ENCODE measurements at regions not wholly inside any gene's neighbourhood (a gene's known extent, or its start where the extent isn't known, plus 50 kb on each side); places are given as distances from the start of the nearest gene placed in this dataset.

DNA sequence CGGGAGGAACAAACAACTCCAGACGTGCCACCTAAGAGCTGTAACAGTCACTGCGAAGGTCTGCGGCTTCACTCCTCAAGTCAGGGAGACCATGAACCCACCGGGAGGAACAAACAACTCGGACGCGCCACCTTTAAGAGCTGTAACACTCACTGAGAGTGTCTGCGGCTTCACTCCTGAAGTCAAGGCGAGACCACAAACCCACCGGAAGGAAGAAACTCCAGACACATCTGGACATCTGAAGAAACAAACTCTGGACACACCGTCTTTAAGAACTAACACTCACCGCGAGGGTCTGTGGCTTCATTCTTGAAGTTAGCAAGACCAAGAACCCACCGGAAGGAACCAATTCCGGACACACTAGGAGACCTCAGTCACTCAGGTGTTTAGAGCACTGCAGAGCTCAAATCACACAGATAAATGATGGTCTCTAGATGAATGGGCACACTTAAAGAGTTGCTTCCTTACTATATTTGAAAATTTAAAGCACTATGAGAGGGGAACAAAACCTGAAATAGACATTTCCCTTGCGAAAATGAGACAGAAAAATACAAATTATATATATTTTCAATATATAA, 587.7 kb upstream of the ADGRL4 start:
- Mint-ChIP-seq H3K36me3 (ENCODE audit: low read depth) (no peaks in the 10 kb centered on the region), H3K9me3 (peaks cover 11% of the 10 kb centered on the region), H3K27ac (no peak overlapping the region), H3K4me3 (ENCODE audit: low read depth) (no peak overlapping the region), H3K4me1 (ENCODE audit: low read depth) (no peaks in the 10 kb centered on the region), H3K27me3 (ENCODE audit: low read depth) (no peaks in the 10 kb centered on the region)
- intact Hi-C loops (cut with micrococcal nuclease), result no loop called here
- DNase-seq (ENCODE audit: low spot score), result no peak

DNA sequence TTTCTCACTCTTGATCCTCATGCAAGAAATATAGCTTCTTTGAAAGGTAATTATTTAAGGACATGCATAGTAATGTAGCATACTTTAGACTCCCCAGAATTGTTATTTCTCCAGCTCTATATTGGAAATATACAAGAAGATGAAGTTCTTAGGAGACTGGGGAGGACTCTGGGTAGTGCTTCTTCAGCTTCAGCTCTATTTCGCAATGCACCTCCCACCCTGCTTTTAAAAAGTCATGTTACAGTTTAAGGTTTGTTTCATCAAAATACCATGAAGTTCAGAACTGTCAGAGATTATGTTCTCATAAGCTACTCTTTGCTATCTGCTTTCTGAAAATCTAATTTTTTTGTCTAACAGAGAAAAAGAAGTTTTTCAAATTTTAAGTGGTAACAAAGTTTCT, 586.2 kb upstream of the ADGRL4 start:
- H3K27ac Mint-ChIP-seq, result no peak overlapping the region
- no peaks in the 10 kb centered on the region for H3K36me3 Mint-ChIP-seq (ENCODE audit: low read depth)
- intact Hi-C loops (cut with micrococcal nuclease), result no loop called here
- H3K27me3 Mint-ChIP-seq (ENCODE audit: low read depth), result no peaks in the 10 kb centered on the region
- H3K9me3 Mint-ChIP-seq, result peaks cover 7% of the 10 kb centered on the region
- H3K4me1 Mint-ChIP-seq (ENCODE audit: low read depth), result no peaks in the 10 kb centered on the region
- DNase-seq (ENCODE audit: low spot score), result no peak
- no peak overlapping the region for H3K4me3 Mint-ChIP-seq (ENCODE audit: low read depth)

DNA sequence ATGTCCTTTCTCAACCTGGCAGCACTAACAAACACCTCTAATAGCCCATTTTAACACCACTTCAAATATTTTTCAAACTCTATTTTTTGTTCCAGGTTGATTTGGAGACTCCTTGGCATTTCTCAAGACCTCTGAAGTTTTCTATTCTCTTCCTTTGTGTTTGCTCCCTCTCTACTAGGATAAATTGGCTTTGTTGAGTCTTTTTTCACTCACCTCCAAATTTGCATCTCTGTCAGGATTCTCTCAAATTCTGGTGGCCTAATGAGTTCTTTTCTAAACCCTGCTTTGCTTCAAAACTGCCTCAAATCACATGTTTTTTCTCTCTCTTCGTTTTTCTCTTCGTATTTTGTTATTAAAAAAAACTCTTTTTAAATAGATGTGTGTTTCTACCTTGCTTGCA, 582.2 kb upstream of the ADGRL4 start:
- intact Hi-C loops (cut with micrococcal nuclease), result no loop called here
- H3K9me3 Mint-ChIP-seq, result no peaks in the 10 kb centered on the region
- no peak overlapping the region for H3K4me3 Mint-ChIP-seq (ENCODE audit: low read depth)
- no peak for DNase-seq (ENCODE audit: low spot score)
- no peak overlapping the region for H3K27ac Mint-ChIP-seq
- H3K4me1 Mint-ChIP-seq (ENCODE audit: low read depth), result no peaks in the 10 kb centered on the region
- no peaks in the 10 kb centered on the region for H3K36me3 Mint-ChIP-seq (ENCODE audit: low read depth)
- H3K27me3 Mint-ChIP-seq (ENCODE audit: low read depth), result no peaks in the 10 kb centered on the region

DNA sequence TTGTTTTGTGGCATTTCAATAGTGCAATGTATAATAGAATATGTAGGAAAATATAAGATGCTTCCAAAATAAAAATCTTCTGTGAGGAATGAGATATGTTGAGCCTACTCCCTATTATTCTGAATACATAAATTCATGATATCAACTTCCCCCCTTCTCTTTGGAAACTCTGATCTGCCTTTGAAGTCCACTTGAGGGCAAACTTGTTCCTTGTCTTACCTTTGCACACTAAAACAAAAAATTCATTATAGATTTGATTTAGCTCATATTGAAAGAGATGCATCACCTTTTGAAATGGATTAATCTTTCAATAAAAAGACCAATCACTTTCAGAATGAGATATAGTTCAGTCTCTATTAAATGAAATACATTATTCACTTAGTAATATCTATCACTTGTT, 580.7 kb upstream of the ADGRL4 start:
- Mint-ChIP-seq H3K4me3 (ENCODE audit: low read depth) (no peak overlapping the region), H3K4me1 (ENCODE audit: low read depth) (no peaks in the 10 kb centered on the region), H3K27me3 (ENCODE audit: low read depth) (no peaks in the 10 kb centered on the region), H3K9me3 (peaks cover 5% of the 10 kb centered on the region), H3K27ac (no peak overlapping the region), H3K36me3 (ENCODE audit: low read depth) (no peaks in the 10 kb centered on the region)
- intact Hi-C loops (cut with micrococcal nuclease), result no loop called here
- DNase-seq (ENCODE audit: low spot score), result no peak

GRCh38 chr1:79585801-79586200, 579.3 kb upstream of the ADGRL4 start:
- H3K9me3 Mint-ChIP-seq, result peaks cover 5% of the 10 kb centered on the region
- no peaks in the 10 kb centered on the region for H3K27me3 Mint-ChIP-seq (ENCODE audit: low read depth)
- no peaks in the 10 kb centered on the region for H3K4me1 Mint-ChIP-seq (ENCODE audit: low read depth)
- no peak overlapping the region for H3K4me3 Mint-ChIP-seq (ENCODE audit: low read depth)
- no peaks in the 10 kb centered on the region for H3K36me3 Mint-ChIP-seq (ENCODE audit: low read depth)
- DNase-seq (ENCODE audit: low spot score), result no peak
- no peak overlapping the region for H3K27ac Mint-ChIP-seq
- intact Hi-C loops (cut with micrococcal nuclease), result no loop called here

DNA sequence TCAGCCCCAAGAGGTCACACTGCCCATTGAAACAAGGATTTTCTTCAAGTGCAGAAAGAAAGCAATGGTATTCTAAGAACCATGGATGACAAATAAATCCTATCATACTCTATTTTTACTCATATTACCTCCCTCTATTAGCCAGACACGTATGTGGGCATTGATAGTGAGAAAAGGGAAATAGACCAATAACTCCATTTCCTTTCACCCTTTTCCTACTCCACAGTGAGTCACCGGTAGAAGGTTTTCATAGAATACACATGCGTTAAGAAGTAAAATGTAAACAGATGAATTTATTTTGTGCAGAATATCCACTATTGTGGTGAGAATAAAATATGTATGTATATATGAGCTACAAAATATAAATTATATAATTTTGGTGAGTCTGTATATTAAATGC, 568.9 kb upstream of the ADGRL4 start:
- no peak overlapping the region for H3K27ac Mint-ChIP-seq
- no peak overlapping the region for H3K4me3 Mint-ChIP-seq (ENCODE audit: low read depth)
- DNase-seq (ENCODE audit: low spot score), result no peak
- no peaks in the 10 kb centered on the region for H3K4me1 Mint-ChIP-seq (ENCODE audit: low read depth)
- intact Hi-C loops (cut with micrococcal nuclease), result no loop called here
- no peaks in the 10 kb centered on the region for H3K9me3 Mint-ChIP-seq
- H3K36me3 Mint-ChIP-seq (ENCODE audit: low read depth), result no peaks in the 10 kb centered on the region
- H3K27me3 Mint-ChIP-seq (ENCODE audit: low read depth), result no peaks in the 10 kb centered on the region

DNA sequence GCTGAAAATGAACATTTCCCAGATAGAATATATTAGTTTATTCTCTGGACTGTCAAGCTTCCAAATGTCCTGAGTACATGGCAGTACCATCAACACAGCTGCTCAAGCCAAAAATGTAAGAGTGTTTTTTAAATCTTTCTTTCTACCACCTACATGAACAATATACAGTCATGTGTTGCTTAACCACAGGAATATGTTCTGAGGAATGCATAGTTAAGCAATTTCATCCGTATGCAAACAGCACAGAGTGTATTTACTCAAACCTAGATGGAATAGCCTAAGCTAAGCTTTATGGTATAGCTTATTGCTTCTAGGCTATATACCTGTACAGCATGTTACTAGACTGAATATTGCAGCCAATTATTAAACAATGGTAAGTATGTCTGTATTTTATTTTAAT, 561.9 kb upstream of the ADGRL4 start:
- no peaks in the 10 kb centered on the region for H3K9me3 Mint-ChIP-seq
- H3K27me3 Mint-ChIP-seq (ENCODE audit: low read depth), result no peaks in the 10 kb centered on the region
- DNase-seq (ENCODE audit: low spot score), result no peak
- intact Hi-C loops (cut with micrococcal nuclease), result no loop called here
- H3K4me1 Mint-ChIP-seq (ENCODE audit: low read depth), result no peaks in the 10 kb centered on the region
- no peak overlapping the region for H3K27ac Mint-ChIP-seq
- no peaks in the 10 kb centered on the region for H3K36me3 Mint-ChIP-seq (ENCODE audit: low read depth)
- H3K4me3 Mint-ChIP-seq (ENCODE audit: low read depth), result no peak overlapping the region

DNA sequence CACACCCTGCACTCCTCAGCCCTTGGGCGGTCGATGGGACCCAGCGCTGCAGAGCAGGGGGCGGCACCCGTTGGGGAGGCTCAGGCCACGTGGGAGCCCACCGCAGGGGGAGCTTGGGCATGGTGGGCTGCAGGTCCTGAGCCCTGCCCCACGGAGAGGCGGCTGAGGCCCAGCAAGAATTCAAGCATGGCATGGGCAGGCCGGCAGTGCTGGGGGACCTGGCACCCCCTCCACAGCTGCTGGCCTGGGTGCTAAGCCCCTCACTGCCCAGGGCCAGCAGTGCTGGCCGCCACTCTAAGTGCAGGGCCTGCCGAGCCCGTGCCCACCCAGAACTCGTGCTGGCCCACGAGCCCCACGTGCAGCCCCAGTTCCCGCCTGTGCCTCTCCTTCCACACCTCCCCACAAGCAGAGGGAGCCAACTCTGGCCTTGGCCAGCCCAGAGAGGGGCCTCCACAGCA, 555.0 kb upstream of the ADGRL4 start:
- H3K36me3 Mint-ChIP-seq (ENCODE audit: low read depth), result no peaks in the 10 kb centered on the region
- H3K9me3 Mint-ChIP-seq, result peaks cover 15% of the 10 kb centered on the region
- DNase-seq (ENCODE audit: low spot score), result no peak
- no peak overlapping the region for H3K27ac Mint-ChIP-seq
- no peaks in the 10 kb centered on the region for H3K4me1 Mint-ChIP-seq (ENCODE audit: low read depth)
- no peak overlapping the region for H3K4me3 Mint-ChIP-seq (ENCODE audit: low read depth)
- intact Hi-C loops (cut with micrococcal nuclease), result no loop called here
- no peaks in the 10 kb centered on the region for H3K27me3 Mint-ChIP-seq (ENCODE audit: low read depth)

DNA sequence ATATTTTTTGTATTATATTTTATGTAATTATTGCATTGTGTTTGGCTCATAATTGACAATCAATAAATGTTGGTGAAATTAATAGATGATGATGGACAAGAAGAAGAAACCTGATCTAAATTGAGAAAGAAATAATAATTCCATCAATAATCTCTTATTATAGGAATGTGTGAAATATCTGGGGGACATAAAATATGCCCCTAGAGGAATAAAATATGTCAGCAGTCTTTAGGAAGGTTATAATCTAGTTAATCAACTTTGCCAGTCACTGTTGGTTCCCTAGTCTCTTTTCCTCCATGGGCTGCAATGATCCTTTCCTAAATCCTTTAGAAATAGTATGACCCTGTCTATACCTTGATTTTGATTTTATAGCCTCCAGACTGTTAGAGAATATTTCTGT, 549.7 kb upstream of the ADGRL4 start:
- DNase-seq (ENCODE audit: low spot score), result no peak

GRCh38 chr1:79554688-79555087, 548.2 kb upstream of the ADGRL4 start:
- Mint-ChIP-seq H3K9me3 (peaks cover 11% of the 10 kb centered on the region), H3K27me3 (ENCODE audit: low read depth) (no peaks in the 10 kb centered on the region), H3K36me3 (ENCODE audit: low read depth) (no peaks in the 10 kb centered on the region), H3K4me3 (ENCODE audit: low read depth) (no peak overlapping the region), H3K4me1 (ENCODE audit: low read depth) (no peaks in the 10 kb centered on the region), H3K27ac (no peak overlapping the region)
- no peak for DNase-seq (ENCODE audit: low spot score)
- intact Hi-C loops (cut with micrococcal nuclease), result no loop called here

More for the DNA sequence above, 549.7 kb upstream of the ADGRL4 start:
- Mint-ChIP-seq H3K27me3 (ENCODE audit: low read depth) (no peaks in the 10 kb centered on the region), H3K9me3 (peaks cover 15% of the 10 kb centered on the region), H3K4me3 (ENCODE audit: low read depth) (no peak overlapping the region), H3K36me3 (ENCODE audit: low read depth) (no peaks in the 10 kb centered on the region), H3K27ac (no peak overlapping the region), H3K4me1 (ENCODE audit: low read depth) (no peaks in the 10 kb centered on the region)
- intact Hi-C loops (cut with micrococcal nuclease), result no loop called here

- Mint-ChIP-seq H3K4me3 (ENCODE audit: low read depth) (no peak overlapping the region), H3K27me3 (ENCODE audit: low read depth) (no peaks in the 10 kb centered on the region), H3K9me3 (peaks cover 7% of the 10 kb centered on the region), H3K4me1 (ENCODE audit: low read depth) (no peaks in the 10 kb centered on the region), H3K27ac (no peak overlapping the region), H3K36me3 (ENCODE audit: low read depth) (no peaks in the 10 kb centered on the region)
- DNase-seq (ENCODE audit: low spot score), result no peak
- intact Hi-C loops (cut with micrococcal nuclease), result no loop called here
These were observed 544.8 kb upstream of the ADGRL4 start for GRCh38 chr1:79551321-79551720.

DNA sequence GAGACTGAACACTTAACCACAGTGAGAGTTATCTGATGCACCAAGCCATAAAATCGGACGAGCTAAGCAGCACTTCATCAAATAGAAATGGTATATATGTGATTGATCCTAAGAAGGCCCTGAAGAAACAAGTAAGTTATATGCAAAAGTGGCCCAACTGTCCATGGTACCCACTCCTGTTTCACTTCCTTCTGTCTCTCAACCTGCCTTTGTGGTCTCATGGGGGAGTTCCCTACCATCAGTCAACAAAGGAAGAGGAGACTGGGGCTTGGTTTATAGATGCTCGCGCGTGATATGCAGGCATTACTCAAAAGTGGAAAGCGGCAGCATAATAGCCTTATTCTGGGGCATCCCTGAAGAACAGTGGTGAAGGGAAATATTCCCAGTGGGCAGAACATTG, 543.9 kb upstream of the ADGRL4 start:
- Mint-ChIP-seq H3K4me1 (ENCODE audit: low read depth) (no peaks in the 10 kb centered on the region), H3K27me3 (ENCODE audit: low read depth) (no peaks in the 10 kb centered on the region), H3K9me3 (peaks cover 7% of the 10 kb centered on the region), H3K4me3 (ENCODE audit: low read depth) (no peak overlapping the region), H3K27ac (no peak overlapping the region), H3K36me3 (ENCODE audit: low read depth) (no peaks in the 10 kb centered on the region)
- intact Hi-C loops (cut with micrococcal nuclease), result no loop called here
- DNase-seq (ENCODE audit: low spot score), result no peak

- H3K9me3 Mint-ChIP-seq, result peaks cover 7% of the 10 kb centered on the region
- intact Hi-C loops (cut with micrococcal nuclease), result no loop called here
- no peak for DNase-seq (ENCODE audit: low spot score)
- H3K4me3 Mint-ChIP-seq (ENCODE audit: low read depth), result no peak overlapping the region
- H3K27ac Mint-ChIP-seq, result no peak overlapping the region
- H3K36me3 Mint-ChIP-seq (ENCODE audit: low read depth), result no peaks in the 10 kb centered on the region
- no peaks in the 10 kb centered on the region for H3K4me1 Mint-ChIP-seq (ENCODE audit: low read depth)
- H3K27me3 Mint-ChIP-seq (ENCODE audit: low read depth), result no peaks in the 10 kb centered on the region
These were observed 542.7 kb upstream of the ADGRL4 start for GRCh38 chr1:79549201-79549600.

- intact Hi-C loops (cut with micrococcal nuclease), result no loop called here
- no peaks in the 10 kb centered on the region for H3K4me1 Mint-ChIP-seq (ENCODE audit: low read depth)
- no peak overlapping the region for H3K27ac Mint-ChIP-seq
- no peak for DNase-seq (ENCODE audit: low spot score)
- peaks cover 7% of the 10 kb centered on the region for H3K9me3 Mint-ChIP-seq
- no peak overlapping the region for H3K4me3 Mint-ChIP-seq (ENCODE audit: low read depth)
- no peaks in the 10 kb centered on the region for H3K27me3 Mint-ChIP-seq (ENCODE audit: low read depth)
- H3K36me3 Mint-ChIP-seq (ENCODE audit: low read depth), result no peaks in the 10 kb centered on the region
These were observed 541.0 kb upstream of the ADGRL4 start for GRCh38 chr1:79547514-79547913.

All from activated T-helper 2 cell treated with anti-CD3 and anti-CD28 coated beads, Interferon-gamma antibody, Interleukin-2, Interleukin-4, amounts not matched to agents 10 μg/mL and 5 μg/mL and 100 μg/mL, durations not matched to agents 14 hours and 24 hours and 36 hours (primary cell).